Neural progenitor cell (in vitro differentiated cells): ENCODE measurements at regions not wholly inside any gene's neighbourhood (a gene's known extent, or its start where the extent isn't known, plus 50 kb on each side); places are given as distances from the start of the nearest gene placed in this dataset.

Experiments used
- EZH2 ChIP-seq: fragments of 200-600 bp; sonication (generic); IDR thresholded peaks from 2 replicates; pipeline ENCODE4 v1.6.1; 2017; ENCODE audit warnings: antibody characterized with exemption, mild to moderate bottlenecking, moderate library complexity
- EZH2phosphoT487 ChIP-seq: fragments of 200-600 bp; sonication (generic); IDR thresholded peaks from 2 replicates; pipeline ENCODE4 v1.6.1; 2017; ENCODE audit warnings: antibody characterized with exemption
- TF ChIP-seq, protein P1 (sequence below): fragments of 200-600 bp; sonication (generic); IDR thresholded peaks from 2 replicates; pipeline ENCODE4 v1.5.1; 2017; ENCODE audit warnings: antibody characterized with exemption, mild to moderate bottlenecking

GRCh38 chr6:169918954-169919549 is 167.6 kb downstream of the ERMARD start:
- TF ChIP-seq, protein P1, sequence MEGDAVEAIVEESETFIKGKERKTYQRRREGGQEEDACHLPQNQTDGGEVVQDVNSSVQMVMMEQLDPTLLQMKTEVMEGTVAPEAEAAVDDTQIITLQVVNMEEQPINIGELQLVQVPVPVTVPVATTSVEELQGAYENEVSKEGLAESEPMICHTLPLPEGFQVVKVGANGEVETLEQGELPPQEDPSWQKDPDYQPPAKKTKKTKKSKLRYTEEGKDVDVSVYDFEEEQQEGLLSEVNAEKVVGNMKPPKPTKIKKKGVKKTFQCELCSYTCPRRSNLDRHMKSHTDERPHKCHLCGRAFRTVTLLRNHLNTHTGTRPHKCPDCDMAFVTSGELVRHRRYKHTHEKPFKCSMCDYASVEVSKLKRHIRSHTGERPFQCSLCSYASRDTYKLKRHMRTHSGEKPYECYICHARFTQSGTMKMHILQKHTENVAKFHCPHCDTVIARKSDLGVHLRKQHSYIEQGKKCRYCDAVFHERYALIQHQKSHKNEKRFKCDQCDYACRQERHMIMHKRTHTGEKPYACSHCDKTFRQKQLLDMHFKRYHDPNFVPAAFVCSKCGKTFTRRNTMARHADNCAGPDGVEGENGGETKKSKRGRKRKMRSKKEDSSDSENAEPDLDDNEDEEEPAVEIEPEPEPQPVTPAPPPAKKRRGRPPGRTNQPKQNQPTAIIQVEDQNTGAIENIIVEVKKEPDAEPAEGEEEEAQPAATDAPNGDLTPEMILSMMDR, result no peak
- TF ChIP-seq EZH2 (no peak), EZH2phosphoT487 (no peak)
